Retina (tissue), 1 donor: ENCODE measurements at regions not wholly inside any gene's neighbourhood (a gene's known extent, or its start where the extent isn't known, plus 50 kb on each side); places are given as distances from the start of the nearest gene placed in this dataset.

Experiments used
- DNase-seq: peaks from one replicate; pipeline ENCODE4 v3.0.0-alpha.2; 2016

- no peak for DNase-seq
These were observed 85.7 kb upstream of the APCDD1 start for GRCh38 chr18:10368456-10369453.

GRCh38 chr18:10370716-10371115 is 83.7 kb upstream of the APCDD1 start:
- no peak for DNase-seq

GRCh38 chr18:10371165-10371564 is 83.3 kb upstream of the APCDD1 start:
- no peak for DNase-seq

- no peak for DNase-seq
These were observed 80.2 kb upstream of the APCDD1 start for GRCh38 chr18:10374195-10374594.

GRCh38 chr18:10374636-10375293 is 79.7 kb upstream of the APCDD1 start:
- DNase-seq: no peak

- DNase-seq: no peak
These were observed 77.7 kb upstream of the APCDD1 start for GRCh38 chr18:10376731-10377130.

- no peak for DNase-seq
These were observed 76.5 kb upstream of the APCDD1 start for GRCh38 chr18:10377956-10378355.

- DNase-seq: no peak
These were observed 75.6 kb upstream of the APCDD1 start for GRCh38 chr18:10378688-10379420.

GRCh38 chr18:10379522-10379921 is 74.9 kb upstream of the APCDD1 start:
- no peak for DNase-seq

GRCh38 chr18:10381516-10381915 is 72.9 kb upstream of the APCDD1 start:
- DNase-seq: no peak

- DNase-seq: no peak
These were observed 72.5 kb upstream of the APCDD1 start for GRCh38 chr18:10381951-10382350.

GRCh38 chr18:10386049-10386448 is 68.4 kb upstream of the APCDD1 start:
- no peak for DNase-seq

GRCh38 chr18:10386956-10387355 is 67.5 kb upstream of the APCDD1 start:
- no peak for DNase-seq

- DNase-seq: no peak
These were observed 67.0 kb upstream of the APCDD1 start for GRCh38 chr18:10387399-10387798.

- no peak for DNase-seq
These were observed 66.1 kb upstream of the APCDD1 start for GRCh38 chr18:10388373-10388772.

GRCh38 chr18:10391506-10391905 is 62.9 kb upstream of the APCDD1 start:
- no peak for DNase-seq

- no peak for DNase-seq
These were observed 57.4 kb upstream of the APCDD1 start for GRCh38 chr18:10397004-10397403.

GRCh38 chr18:10398571-10398970 is 55.9 kb upstream of the APCDD1 start:
- DNase-seq: no peak

- no peak for DNase-seq
These were observed 55.0 kb upstream of the APCDD1 start for GRCh38 chr18:10399465-10399864.

- DNase-seq: no peak
These were observed 53.7 kb upstream of the APCDD1 start for GRCh38 chr18:10400534-10401307.

GRCh38 chr18:10401521-10401920 is 52.9 kb upstream of the APCDD1 start:
- peak; percentile 52 for DNase-seq

- DNase-seq: peak; percentile 62
These were observed 52.5 kb upstream of the APCDD1 start for GRCh38 chr18:10401930-10402329.
